Activated naive CD4-positive, alpha-beta T cell treated with anti-CD3 and anti-CD28 coated beads, Interleukin-2, amount 10 ng/mL, durations not matched to agents 7 days and 5 days (primary cell): ENCODE measurements at regions not wholly inside any gene's neighbourhood (a gene's known extent, or its start where the extent isn't known, plus 50 kb on each side); places are given as distances from the start of the nearest gene placed in this dataset.

Experiments
- CTCF ChIA-PET: fragments of 350-600 bp; sonication (Branson Sonifier 250); formaldehyde crosslinking; loops from one replicate; lab custom pipeline; 2021; ENCODE audit warnings: antibody characterized with exemption; lab: Charles Lee
- DNase-seq: peaks from one replicate; pipeline ENCODE4 v3.0.0-alpha.2; 2020
- H3K27ac Mint-ChIP-seq: one replicate; pipeline ENCODE4 v1.8.0; 2021; ENCODE audit warnings: mild to moderate bottlenecking, moderate library complexity, mixed read lengths
- H3K27me3 Mint-ChIP-seq: one replicate; pipeline ENCODE4 v1.8.0; 2021; ENCODE audit warnings: mild to moderate bottlenecking, mixed read lengths
- H3K36me3 Mint-ChIP-seq: one replicate; pipeline ENCODE4 v1.8.0; 2021; ENCODE audit warnings: mixed read lengths
- H3K4me1 Mint-ChIP-seq: one replicate; pipeline ENCODE4 v1.8.0; 2021; ENCODE audit warnings: mixed read lengths
- H3K4me3 Mint-ChIP-seq: one replicate; pipeline ENCODE4 v1.8.0; 2021; ENCODE audit warnings: mild to moderate bottlenecking, moderate library complexity, mixed read lengths
- H3K9me3 Mint-ChIP-seq: one replicate; pipeline ENCODE4 v1.8.0; 2021; ENCODE audit warnings: mixed read lengths

DNA sequence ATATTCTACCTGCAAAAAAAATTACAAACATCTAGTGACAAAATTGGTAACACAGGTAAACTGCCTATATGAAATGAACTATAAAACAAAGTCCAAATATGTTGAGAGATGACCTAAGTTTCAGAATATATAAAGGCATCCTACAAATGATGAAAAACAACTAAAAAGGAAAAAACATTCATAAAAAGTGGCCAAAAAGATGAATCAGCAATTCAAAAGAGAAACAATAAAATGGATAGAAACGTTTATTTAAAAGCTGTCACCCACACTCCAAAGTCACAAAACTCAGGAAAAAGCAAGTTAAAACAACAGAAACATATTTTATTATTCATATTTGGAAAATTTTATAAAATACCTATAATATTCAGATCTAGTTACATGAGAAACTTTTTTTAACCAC, 106.5 kb upstream of the DCN start:
- H3K4me3 Mint-ChIP-seq: no peak overlapping the region
- H3K27ac Mint-ChIP-seq: no peak overlapping the region
- CTCF ChIA-PET: no interaction called here
- H3K4me1 Mint-ChIP-seq: no peaks in the 10 kb centered on the region
- no peaks in the 10 kb centered on the region for H3K27me3 Mint-ChIP-seq
- H3K36me3 Mint-ChIP-seq: no peaks in the 10 kb centered on the region
- DNase-seq: no peak
- no peaks in the 10 kb centered on the region for H3K9me3 Mint-ChIP-seq

GRCh38 chr12:91287753-91288152, 105.1 kb upstream of the DCN start:
- Mint-ChIP-seq H3K4me1 (no peaks in the 10 kb centered on the region), H3K4me3 (no peak overlapping the region), H3K27ac (no peak overlapping the region), H3K9me3 (no peaks in the 10 kb centered on the region), H3K27me3 (no peaks in the 10 kb centered on the region), H3K36me3 (no peaks in the 10 kb centered on the region)
- no peak for DNase-seq
- CTCF ChIA-PET: no interaction called here

DNA sequence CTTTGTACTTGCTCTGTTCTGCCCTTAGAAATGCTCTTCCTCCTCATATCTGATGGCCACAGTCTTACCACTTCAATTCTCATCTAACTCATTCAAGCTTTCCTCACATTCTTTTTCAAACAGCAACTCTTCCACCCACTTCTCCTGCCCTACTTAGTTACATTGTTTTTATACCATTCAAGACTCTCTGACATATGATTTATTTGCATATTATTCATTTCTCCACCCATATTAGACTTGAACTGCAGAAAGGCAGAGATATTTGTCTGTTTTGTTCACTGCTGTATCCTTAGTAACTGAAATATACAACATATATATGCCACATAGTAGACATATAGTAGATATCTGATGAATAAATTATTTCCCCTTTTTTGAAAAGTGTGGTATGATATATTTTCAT, 95.5 kb upstream of the DCN start:
- Mint-ChIP-seq H3K27ac (no peak overlapping the region), H3K36me3 (no peaks in the 10 kb centered on the region), H3K9me3 (no peaks in the 10 kb centered on the region), H3K27me3 (no peaks in the 10 kb centered on the region), H3K4me1 (no peaks in the 10 kb centered on the region), H3K4me3 (no peak overlapping the region)
- no peak for DNase-seq
- CTCF ChIA-PET: no interaction called here

DNA sequence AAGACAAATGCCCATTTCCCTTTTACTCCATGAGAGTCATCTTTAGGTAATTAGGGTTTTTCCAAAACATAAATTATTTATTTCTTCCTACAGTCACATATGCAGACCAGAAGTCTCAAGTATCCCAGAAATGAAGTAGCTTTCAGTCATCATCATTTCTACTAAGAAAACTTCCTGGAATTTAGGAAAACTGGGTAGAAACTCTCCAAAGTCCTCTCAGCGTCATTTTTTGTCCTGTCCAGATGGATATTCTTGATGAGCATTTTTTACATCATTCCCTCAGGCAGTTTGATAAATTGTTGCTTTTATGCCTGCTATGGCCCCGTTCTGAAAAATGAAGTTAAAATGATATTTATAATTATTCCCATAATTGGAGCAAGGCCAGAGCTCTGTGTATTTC, 93.9 kb upstream of the DCN start:
- CTCF ChIA-PET: no interaction called here
- H3K27ac Mint-ChIP-seq: no peak overlapping the region
- no peak for DNase-seq
- H3K27me3 Mint-ChIP-seq: no peaks in the 10 kb centered on the region
- H3K4me3 Mint-ChIP-seq: no peak overlapping the region
- H3K9me3 Mint-ChIP-seq: no peaks in the 10 kb centered on the region
- no peaks in the 10 kb centered on the region for H3K36me3 Mint-ChIP-seq
- H3K4me1 Mint-ChIP-seq: no peaks in the 10 kb centered on the region

DNA sequence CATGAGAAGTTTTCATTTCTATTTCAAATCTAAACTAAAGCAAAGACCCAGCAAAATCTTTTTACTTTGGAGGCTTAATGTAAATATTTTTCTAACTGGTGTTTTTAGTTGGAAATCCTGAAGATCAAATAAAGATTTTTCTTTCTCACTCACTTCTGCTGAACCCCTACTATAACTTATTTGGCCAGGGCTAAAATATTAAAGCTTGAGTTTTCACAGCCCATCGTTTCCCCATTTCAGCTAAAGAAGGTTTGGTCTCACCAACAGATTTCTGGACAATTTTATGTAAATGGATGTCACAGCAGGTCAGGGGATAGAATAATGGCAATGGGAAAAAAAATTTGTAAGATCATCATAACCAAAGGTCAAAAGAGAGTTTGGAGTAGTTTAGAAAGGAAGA, 92.7 kb upstream of the DCN start:
- Mint-ChIP-seq H3K36me3 (no peaks in the 10 kb centered on the region), H3K27ac (no peak overlapping the region), H3K4me3 (no peak overlapping the region), H3K27me3 (no peaks in the 10 kb centered on the region), H3K9me3 (no peaks in the 10 kb centered on the region), H3K4me1 (no peaks in the 10 kb centered on the region)
- DNase-seq: no peak
- CTCF ChIA-PET: no interaction called here

DNA sequence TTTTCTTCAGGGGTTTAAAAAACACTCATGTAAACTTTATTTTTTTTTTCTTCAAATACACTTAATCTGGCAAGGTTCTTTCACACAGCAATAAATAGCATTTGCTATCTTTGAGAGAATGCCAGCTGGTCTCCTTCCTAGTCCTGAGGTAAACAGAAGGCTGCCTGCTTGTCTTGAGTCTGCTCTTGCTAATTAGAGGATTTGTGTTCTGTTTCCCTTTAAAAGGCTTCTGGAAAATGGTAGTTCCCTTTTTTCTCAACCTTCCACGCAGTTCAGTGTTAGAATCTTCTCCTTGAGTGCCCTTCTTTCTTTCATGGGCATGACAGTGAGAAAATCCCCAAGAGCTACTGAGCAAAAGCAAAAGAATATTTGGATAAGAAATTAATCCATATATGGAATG, 92.3 kb upstream of the DCN start:
- no peak for DNase-seq
- H3K4me1 Mint-ChIP-seq: no peaks in the 10 kb centered on the region
- no peak overlapping the region for H3K27ac Mint-ChIP-seq
- H3K4me3 Mint-ChIP-seq: no peak overlapping the region
- CTCF ChIA-PET: no interaction called here
- H3K36me3 Mint-ChIP-seq: no peaks in the 10 kb centered on the region
- H3K27me3 Mint-ChIP-seq: no peaks in the 10 kb centered on the region
- H3K9me3 Mint-ChIP-seq: no peaks in the 10 kb centered on the region

DNA sequence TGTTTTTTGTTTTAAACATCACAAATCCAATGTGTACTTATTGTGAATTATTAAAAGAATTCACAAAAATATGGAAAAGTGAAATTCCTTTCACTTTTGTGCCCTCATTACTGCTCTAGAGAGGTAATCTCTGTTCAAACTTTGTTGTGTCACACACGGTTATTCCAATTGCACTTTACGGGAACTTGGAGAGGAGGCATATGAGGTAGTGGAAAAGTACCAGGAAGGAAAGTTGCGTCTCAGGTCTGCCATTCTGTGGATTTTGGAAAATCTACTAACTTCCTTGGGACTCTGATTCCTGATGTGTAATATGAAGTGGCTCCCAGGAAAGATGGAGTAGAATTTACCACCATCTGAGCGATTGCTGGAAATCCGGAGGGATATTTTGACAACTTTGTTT, 90.9 kb upstream of the DCN start:
- Mint-ChIP-seq H3K27me3 (no peaks in the 10 kb centered on the region), H3K9me3 (no peaks in the 10 kb centered on the region), H3K4me1 (no peaks in the 10 kb centered on the region), H3K36me3 (no peaks in the 10 kb centered on the region), H3K27ac (no peak overlapping the region), H3K4me3 (no peak overlapping the region)
- CTCF ChIA-PET: no interaction called here
- DNase-seq: no peak

DNA sequence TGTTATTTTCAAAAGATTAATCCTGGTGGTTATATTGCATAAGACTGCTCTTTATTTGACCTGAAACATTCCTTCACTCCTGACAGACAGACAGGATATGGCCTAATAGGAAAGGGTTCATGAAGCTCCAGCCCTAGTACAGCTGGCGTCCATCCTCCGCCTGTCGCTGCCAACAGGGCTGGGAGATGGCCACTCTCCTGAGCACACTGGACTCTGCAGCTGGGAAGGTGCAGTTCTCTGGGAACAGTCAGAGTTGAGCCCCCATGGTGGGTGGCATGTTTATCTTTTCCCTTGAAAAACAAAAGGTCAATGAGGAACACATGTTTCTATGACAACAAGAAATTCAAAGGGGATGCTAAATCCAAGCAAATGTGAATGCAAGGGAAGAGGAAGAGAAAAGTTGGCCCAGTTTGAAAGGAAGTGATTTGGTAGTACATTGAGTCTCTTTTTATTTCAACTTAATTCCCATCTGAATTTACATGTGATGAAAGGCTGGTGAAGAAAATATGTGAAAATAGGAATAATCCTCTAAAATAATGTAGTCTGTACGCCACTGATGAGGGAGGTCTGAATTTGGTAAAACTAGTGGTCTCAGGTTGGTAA, 89.9 kb upstream of the DCN start:
- CTCF ChIA-PET: no interaction called here
- no peaks in the 10 kb centered on the region for H3K4me1 Mint-ChIP-seq
- no peak overlapping the region for H3K4me3 Mint-ChIP-seq
- H3K9me3 Mint-ChIP-seq: no peaks in the 10 kb centered on the region
- H3K27ac Mint-ChIP-seq: no peak overlapping the region
- H3K36me3 Mint-ChIP-seq: no peaks in the 10 kb centered on the region
- H3K27me3 Mint-ChIP-seq: no peaks in the 10 kb centered on the region
- DNase-seq: no peak

DNA sequence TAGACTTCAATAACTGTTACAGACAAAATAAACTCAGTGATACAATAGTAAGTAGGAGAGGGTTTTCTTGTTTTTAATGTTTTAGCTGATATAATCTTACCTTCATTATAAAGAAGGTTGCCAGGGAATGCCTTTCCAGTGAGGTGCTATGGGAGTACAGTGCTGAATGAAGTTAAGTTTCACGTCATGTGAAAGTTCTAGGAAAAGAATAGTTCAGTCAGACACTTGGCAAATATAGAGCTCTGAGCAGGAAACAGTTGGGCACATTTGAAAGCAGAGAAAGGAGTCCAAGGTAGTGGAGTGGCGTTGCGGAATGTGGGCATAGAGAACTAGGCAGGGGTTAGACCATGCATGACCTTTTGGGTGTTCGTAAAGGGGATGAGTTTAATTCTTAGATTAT, 88.6 kb upstream of the DCN start:
- H3K4me3 Mint-ChIP-seq: no peak overlapping the region
- CTCF ChIA-PET: interaction anchor here (1.1 kb wide), 1 partner anchor 55 kb away, joined by 3 read pairs; no protein-coding TSS in a partner anchor
- DNase-seq: no peak
- H3K27me3 Mint-ChIP-seq: no peaks in the 10 kb centered on the region
- no peaks in the 10 kb centered on the region for H3K9me3 Mint-ChIP-seq
- no peaks in the 10 kb centered on the region for H3K36me3 Mint-ChIP-seq
- H3K4me1 Mint-ChIP-seq: no peaks in the 10 kb centered on the region
- no peak overlapping the region for H3K27ac Mint-ChIP-seq

DNA sequence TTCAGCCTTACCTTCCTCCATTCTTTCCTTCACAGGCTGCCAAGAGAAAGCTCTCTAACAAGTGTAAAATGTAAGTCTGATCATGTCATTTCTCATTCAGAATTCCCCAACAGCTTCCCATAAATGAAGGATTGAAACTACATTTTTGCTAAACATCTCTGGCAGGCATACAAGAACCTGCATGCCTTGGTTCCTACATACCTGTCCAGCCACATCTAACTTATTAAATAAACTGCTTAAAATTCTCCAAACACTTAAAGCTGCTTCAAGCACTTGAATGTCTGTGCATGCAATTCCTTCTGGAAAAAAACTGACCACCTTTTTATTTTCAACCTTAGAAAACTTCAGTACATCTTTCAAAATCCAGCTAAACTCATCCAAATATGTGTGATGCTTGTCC, 84.4 kb upstream of the DCN start:
- no peaks in the 10 kb centered on the region for H3K9me3 Mint-ChIP-seq
- CTCF ChIA-PET: no interaction called here
- H3K27ac Mint-ChIP-seq: no peak overlapping the region
- H3K27me3 Mint-ChIP-seq: no peaks in the 10 kb centered on the region
- no peak for DNase-seq
- H3K4me3 Mint-ChIP-seq: no peak overlapping the region
- no peaks in the 10 kb centered on the region for H3K36me3 Mint-ChIP-seq
- H3K4me1 Mint-ChIP-seq: no peaks in the 10 kb centered on the region

GRCh38 chr12:91264178-91264577, 81.6 kb upstream of the DCN start:
- CTCF ChIA-PET: no interaction called here
- no peaks in the 10 kb centered on the region for H3K27me3 Mint-ChIP-seq
- no peaks in the 10 kb centered on the region for H3K9me3 Mint-ChIP-seq
- no peak overlapping the region for H3K4me3 Mint-ChIP-seq
- H3K27ac Mint-ChIP-seq: no peak overlapping the region
- DNase-seq: no peak
- no peaks in the 10 kb centered on the region for H3K36me3 Mint-ChIP-seq
- no peaks in the 10 kb centered on the region for H3K4me1 Mint-ChIP-seq

GRCh38 chr12:91261820-91262676, 79.4 kb upstream of the DCN start:
- no peaks in the 10 kb centered on the region for H3K9me3 Mint-ChIP-seq
- H3K4me1 Mint-ChIP-seq: no peaks in the 10 kb centered on the region
- no peak overlapping the region for H3K27ac Mint-ChIP-seq
- no peaks in the 10 kb centered on the region for H3K27me3 Mint-ChIP-seq
- CTCF ChIA-PET: interaction anchor here (0.6 kb wide), 1 partner anchor 76 kb away, joined by 3 read pairs; no protein-coding TSS in a partner anchor
- DNase-seq: no peak
- H3K4me3 Mint-ChIP-seq: no peak overlapping the region
- no peaks in the 10 kb centered on the region for H3K36me3 Mint-ChIP-seq

DNA sequence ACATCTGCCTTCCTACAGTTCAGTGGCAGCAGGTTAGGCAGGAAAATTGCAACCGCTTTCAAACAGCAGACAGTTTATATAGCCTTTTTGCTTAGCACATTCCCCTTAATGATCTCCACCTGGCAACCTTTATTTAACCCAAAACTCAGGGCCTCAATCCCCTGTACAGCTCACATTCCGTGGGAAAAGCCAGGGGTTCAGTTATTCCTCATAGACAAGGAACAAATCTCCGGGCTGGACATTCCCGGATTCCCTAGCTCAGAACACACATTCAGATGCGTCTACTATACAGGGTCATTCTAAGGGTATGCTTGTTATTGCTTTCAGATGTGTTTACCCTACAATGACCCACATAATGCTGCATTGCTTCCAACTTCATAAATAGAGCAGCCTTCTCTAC, 73.8 kb upstream of the DCN start:
- no peaks in the 10 kb centered on the region for H3K9me3 Mint-ChIP-seq

DNA sequence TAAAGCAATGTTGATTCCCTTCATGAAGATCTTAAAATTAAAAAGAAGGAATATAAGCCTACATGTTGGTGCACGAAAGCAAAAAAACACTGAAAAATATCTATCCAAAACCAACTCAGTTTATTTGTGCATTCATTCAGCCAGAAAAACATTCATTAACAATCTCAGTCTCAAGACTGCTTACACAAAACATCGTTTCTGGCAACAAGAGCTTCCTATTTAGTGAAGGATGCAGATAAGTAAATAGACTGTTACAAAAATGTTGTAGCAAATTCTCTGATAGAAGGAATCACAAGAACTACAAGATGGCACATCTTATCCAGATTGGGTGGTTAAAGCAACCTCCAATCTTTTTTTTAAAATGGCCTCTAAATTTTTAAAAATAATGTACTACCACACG, 69.7 kb upstream of the DCN start:
- Mint-ChIP-seq H3K9me3 (no peaks in the 10 kb centered on the region), H3K36me3 (no peaks in the 10 kb centered on the region), H3K4me3 (no peak overlapping the region), H3K27me3 (no peaks in the 10 kb centered on the region), H3K4me1 (no peaks in the 10 kb centered on the region), H3K27ac (no peak overlapping the region)
- DNase-seq: no peak
- CTCF ChIA-PET: no interaction called here

More for the DNA sequence above, 73.8 kb upstream of the DCN start:
- H3K27ac Mint-ChIP-seq: no peak overlapping the region
- H3K27me3 Mint-ChIP-seq: no peaks in the 10 kb centered on the region
- no peaks in the 10 kb centered on the region for H3K36me3 Mint-ChIP-seq
- CTCF ChIA-PET: no interaction called here
- no peak overlapping the region for H3K4me3 Mint-ChIP-seq
- no peaks in the 10 kb centered on the region for H3K4me1 Mint-ChIP-seq
- DNase-seq: no peak

DNA sequence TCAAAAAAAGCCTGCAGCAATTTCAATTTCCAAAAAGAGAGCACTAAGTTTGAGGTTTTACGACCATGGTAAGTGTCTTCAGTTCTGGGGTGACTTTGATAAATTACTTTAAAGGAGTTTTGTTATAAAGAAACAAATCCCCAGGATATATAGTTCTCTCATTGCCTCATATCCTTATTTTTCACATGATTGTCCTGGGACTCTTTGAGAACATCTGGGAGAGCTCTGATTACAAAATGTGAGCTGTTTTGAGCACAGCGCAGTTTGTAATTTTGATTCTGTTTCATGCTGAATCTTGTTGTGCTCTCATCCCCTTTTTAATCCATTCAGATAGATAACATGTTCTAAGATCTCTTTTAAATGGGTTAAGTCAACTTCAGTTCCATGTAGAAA, 67.7 kb upstream of the DCN start:
- H3K4me3 Mint-ChIP-seq: no peak overlapping the region
- no peaks in the 10 kb centered on the region for H3K36me3 Mint-ChIP-seq
- H3K4me1 Mint-ChIP-seq: no peaks in the 10 kb centered on the region

More for the DNA sequence above, 67.7 kb upstream of the DCN start:
- Mint-ChIP-seq H3K27ac (no peak overlapping the region), H3K9me3 (no peaks in the 10 kb centered on the region), H3K27me3 (no peaks in the 10 kb centered on the region)
- CTCF ChIA-PET: no interaction called here
- DNase-seq: no peak
